ENCODE measurements at regions not wholly inside any gene's neighbourhood (a gene's known extent, or its start where the extent isn't known, plus 50 kb on each side); places are given as distances from the start of the nearest gene placed in this dataset.

DNA sequence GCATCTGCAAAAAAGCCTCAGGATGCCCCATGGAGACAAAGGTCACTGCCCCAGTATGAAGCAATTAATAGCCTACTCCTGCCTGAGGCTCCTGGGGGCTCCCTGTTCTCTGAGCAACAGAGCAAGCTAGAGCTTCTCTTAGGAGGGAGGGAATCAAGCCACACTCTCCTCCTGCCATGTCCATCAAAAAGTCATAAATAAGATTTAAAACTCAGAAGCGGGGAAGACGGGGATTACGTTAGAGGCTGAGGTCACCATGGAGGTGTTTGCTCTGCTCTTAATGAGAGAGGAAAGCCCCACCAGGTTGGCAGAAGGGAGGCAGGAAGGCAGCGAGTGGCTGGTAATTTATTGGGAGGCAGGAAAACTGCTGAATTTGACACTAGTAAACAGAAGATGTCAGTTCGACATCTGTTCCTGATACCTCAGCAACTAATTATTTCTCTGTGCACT is 98.4 kb upstream of the TNR start:
- TF ChIP-seq ZNF274 (IDR thresholded peaks at IDR 0.05; ENCODE audit: low read depth, low read length) = no peak
- no peak for TF ChIP-seq SUZ12 (IDR thresholded peaks at IDR 0.05; ENCODE audit: extremely low read depth, insufficient read depth, insufficient read length)

Measured in NT2/D1 (cell line).